ENCODE measurements at regions not wholly inside any gene's neighbourhood (a gene's known extent, or its start where the extent isn't known, plus 50 kb on each side); places are given as distances from the start of the nearest gene placed in this dataset.

- Histone ChIP-seq H3K9me3 (ENCODE audit: low read depth) (no peaks in the 10 kb centered on the region), H3K27me3 (replicated peaks; ENCODE audit: insufficient read depth) (no peaks in the 10 kb centered on the region), H3K36me3 (ENCODE audit: low read depth) (no peaks in the 10 kb centered on the region), H3K27ac (no peak overlapping the region), H3K4me2 (ENCODE audit: unreplicated experiment) (no peak overlapping the region), H3K9me2 (ENCODE audit: insufficient read depth) (no peaks in the 10 kb centered on the region), H3K79me2 (ENCODE audit: insufficient read depth) (no peaks in the 10 kb centered on the region), H3K4me1 (ENCODE audit: insufficient read depth) (no peaks in the 10 kb centered on the region), H2AFZ (no peak overlapping the region), H3K4me3 (no peak overlapping the region), H3K9ac (no peak overlapping the region), H4K20me1 (ENCODE audit: insufficient read depth) (no peaks in the 10 kb centered on the region), H3F3A (ENCODE audit: insufficient read depth) (no peaks in the 10 kb centered on the region)
- TF ChIP-seq EZH2phosphoT487 (IDR thresholded peaks at IDR 0.05; ENCODE audit: insufficient read depth, low read depth) = no peak
- no peak for TF ChIP-seq EZH2 (IDR thresholded peaks at IDR 0.05; ENCODE audit: insufficient read depth, poor library complexity, severe bottlenecking)
- WGBS, 2 experiments (ENCODE audit: low coverage in 1 of 2, low lambda C conversion rate in 2 of 2, missing lambda C conversion rate in 2 of 2) = 48 to 49% methylated on average over 23 of the region's 23 CpGs
- DNase-seq = no peak
- in situ Hi-C loops (cut with MboI) = no loop called here
These were observed 313.8 kb upstream of the SHH start for GRCh38 chr7:156125841-156126730.

GRCh38 chr7:156124356-156124755, 312.1 kb upstream of the SHH start:
- WGBS, 2 experiments (ENCODE audit: low coverage in 1 of 2, low lambda C conversion rate in 2 of 2, missing lambda C conversion rate in 2 of 2) = 37 to 55% methylated on average over 8 to 18 of the region's 18 CpGs
- Histone ChIP-seq H3K9ac (no peak overlapping the region), H3K4me2 (ENCODE audit: unreplicated experiment) (no peak overlapping the region), H3K36me3 (ENCODE audit: low read depth) (no peaks in the 10 kb centered on the region), H3K27ac (no peak overlapping the region), H4K20me1 (ENCODE audit: insufficient read depth) (no peaks in the 10 kb centered on the region), H2AFZ (no peak overlapping the region), H3K4me1 (ENCODE audit: insufficient read depth) (no peaks in the 10 kb centered on the region), H3K4me3 (no peak overlapping the region), H3K9me3 (ENCODE audit: low read depth) (no peaks in the 10 kb centered on the region), H3K27me3 (replicated peaks; ENCODE audit: insufficient read depth) (no peaks in the 10 kb centered on the region), H3K79me2 (ENCODE audit: insufficient read depth) (no peaks in the 10 kb centered on the region), H3K9me2 (ENCODE audit: insufficient read depth) (no peaks in the 10 kb centered on the region), H3F3A (ENCODE audit: insufficient read depth) (no peaks in the 10 kb centered on the region)
- TF ChIP-seq EZH2 (IDR thresholded peaks at IDR 0.05; ENCODE audit: insufficient read depth, poor library complexity, severe bottlenecking) (no peak), EZH2phosphoT487 (IDR thresholded peaks at IDR 0.05; ENCODE audit: insufficient read depth, low read depth) (no peak)
- in situ Hi-C loops (cut with MboI) = no loop called here
- DNase-seq = no peak

- H3K9me2 ChIP-seq (ENCODE audit: insufficient read depth) = no peaks in the 10 kb centered on the region
- in situ Hi-C loops (cut with MboI) = no loop called here
- H2AFZ ChIP-seq = no peak overlapping the region
- no peak for DNase-seq
- no peak overlapping the region for H3K4me2 ChIP-seq (ENCODE audit: unreplicated experiment)
- no peaks in the 10 kb centered on the region for H4K20me1 ChIP-seq (ENCODE audit: insufficient read depth)
- no peak overlapping the region for H3K27ac ChIP-seq
- H3K4me3 ChIP-seq = no peak overlapping the region
- H3K36me3 ChIP-seq (ENCODE audit: low read depth) = no peaks in the 10 kb centered on the region
- 74 to 76% methylated on average over 25 of the region's 25 CpGs for WGBS, 2 experiments (ENCODE audit: low coverage in 1 of 2, low lambda C conversion rate in 2 of 2, missing lambda C conversion rate in 2 of 2)
- no peaks in the 10 kb centered on the region for H3K9me3 ChIP-seq (ENCODE audit: low read depth)
- no peak for TF ChIP-seq EZH2 (IDR thresholded peaks at IDR 0.05; ENCODE audit: insufficient read depth, poor library complexity, severe bottlenecking)
- TF ChIP-seq EZH2phosphoT487 (IDR thresholded peaks at IDR 0.05; ENCODE audit: insufficient read depth, low read depth) = no peak
- no peaks in the 10 kb centered on the region for H3F3A ChIP-seq (ENCODE audit: insufficient read depth)
- no peak overlapping the region for H3K9ac ChIP-seq
- no peaks in the 10 kb centered on the region for H3K79me2 ChIP-seq (ENCODE audit: insufficient read depth)
- H3K27me3 ChIP-seq (replicated peaks; ENCODE audit: insufficient read depth) = no peaks in the 10 kb centered on the region
- H3K4me1 ChIP-seq (ENCODE audit: insufficient read depth) = no peaks in the 10 kb centered on the region
These were observed 311.1 kb upstream of the SHH start for GRCh38 chr7:156123362-156123761.

- Histone ChIP-seq H4K20me1 (ENCODE audit: insufficient read depth) (no peaks in the 10 kb centered on the region), H3K9ac (no peak overlapping the region), H3F3A (ENCODE audit: insufficient read depth) (no peaks in the 10 kb centered on the region), H2AFZ (no peak overlapping the region), H3K79me2 (ENCODE audit: insufficient read depth) (no peaks in the 10 kb centered on the region), H3K36me3 (ENCODE audit: low read depth) (no peaks in the 10 kb centered on the region), H3K9me2 (ENCODE audit: insufficient read depth) (no peaks in the 10 kb centered on the region), H3K4me3 (no peak overlapping the region), H3K4me1 (ENCODE audit: insufficient read depth) (no peaks in the 10 kb centered on the region), H3K9me3 (ENCODE audit: low read depth) (no peaks in the 10 kb centered on the region), H3K27me3 (replicated peaks; ENCODE audit: insufficient read depth) (no peaks in the 10 kb centered on the region), H3K4me2 (ENCODE audit: unreplicated experiment) (no peak overlapping the region), H3K27ac (no peak overlapping the region)
- in situ Hi-C loops (cut with MboI) = no loop called here
- TF ChIP-seq EZH2 (IDR thresholded peaks at IDR 0.05; ENCODE audit: insufficient read depth, poor library complexity, severe bottlenecking) (no peak), EZH2phosphoT487 (IDR thresholded peaks at IDR 0.05; ENCODE audit: insufficient read depth, low read depth) (no peak)
- DNase-seq = no peak
- 46 to 49% methylated on average over 21 to 22 of the region's 23 CpGs for WGBS, 2 experiments (ENCODE audit: low coverage in 1 of 2, low lambda C conversion rate in 2 of 2, missing lambda C conversion rate in 2 of 2)
These were observed 310.6 kb upstream of the SHH start for GRCh38 chr7:156122752-156123354.

Data from GM23248 (cell line).